ENCODE measurements at regions not wholly inside any gene's neighbourhood (a gene's known extent, or its start where the extent isn't known, plus 50 kb on each side); places are given as distances from the start of the nearest gene placed in this dataset.

DNA sequence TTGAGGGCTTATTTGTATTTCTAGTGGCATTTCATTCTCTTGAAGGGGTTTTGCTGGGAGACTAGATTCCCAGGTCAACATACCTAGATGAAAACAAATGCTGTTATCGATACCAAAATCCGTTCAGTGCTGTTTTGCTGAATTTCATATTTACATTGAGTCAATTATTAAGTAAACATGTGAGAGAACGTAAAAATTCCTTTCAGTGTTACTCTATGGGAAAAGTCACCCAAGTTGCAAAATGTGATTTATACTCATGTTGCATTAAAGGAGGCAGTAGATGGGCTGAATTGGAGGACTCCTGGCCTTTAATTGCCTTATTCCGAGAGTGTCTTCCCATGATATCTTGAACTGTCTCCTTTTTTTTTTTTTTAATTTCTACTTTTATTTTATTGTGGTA, 1011.3 kb upstream of the NR2F2 start:
- no peak for DNase-seq (ENCODE audit: low read depth in 2 of 2)

DNA sequence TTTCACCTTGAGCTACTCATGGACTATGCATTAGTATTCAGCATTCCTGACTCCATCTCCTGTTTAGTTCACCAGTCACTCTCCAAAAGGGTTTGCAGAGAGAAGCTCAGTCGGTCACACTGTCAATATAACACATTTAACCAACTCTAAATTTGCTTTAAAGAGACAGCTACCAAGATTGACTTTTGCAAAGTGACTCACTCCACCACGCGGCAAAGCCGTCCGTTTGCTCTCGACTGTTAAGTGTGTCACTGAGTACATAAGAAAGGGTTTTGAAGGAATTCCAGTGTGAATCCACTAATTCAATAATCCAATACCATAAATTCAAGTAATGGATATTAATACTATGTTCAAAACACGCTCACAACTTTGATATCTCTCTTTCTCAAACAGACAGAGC, 1006.7 kb upstream of the NR2F2 start:
- no peak for DNase-seq (ENCODE audit: low read depth in 2 of 2)

DNA sequence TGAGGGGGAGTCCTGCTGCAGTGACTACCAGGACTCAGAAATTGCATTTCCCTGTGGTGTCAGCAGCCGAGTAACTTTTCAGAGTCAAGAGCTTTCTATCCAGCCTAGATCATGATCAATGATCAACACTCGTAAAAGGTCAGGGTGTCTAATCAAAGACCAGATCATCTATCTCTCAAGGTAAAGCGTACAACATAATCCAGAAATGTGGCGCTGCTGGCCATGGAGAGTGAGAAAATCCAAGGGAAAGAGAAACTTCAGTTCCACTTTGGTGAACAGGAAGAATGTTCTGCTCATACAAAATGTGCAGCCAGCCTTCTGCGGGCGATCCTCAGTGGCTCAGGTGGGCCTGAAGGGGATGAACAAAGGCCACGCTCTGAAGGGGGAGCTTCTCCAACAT, 1005.8 kb upstream of the NR2F2 start:
- no peak for DNase-seq (ENCODE audit: low read depth in 2 of 2)

DNA sequence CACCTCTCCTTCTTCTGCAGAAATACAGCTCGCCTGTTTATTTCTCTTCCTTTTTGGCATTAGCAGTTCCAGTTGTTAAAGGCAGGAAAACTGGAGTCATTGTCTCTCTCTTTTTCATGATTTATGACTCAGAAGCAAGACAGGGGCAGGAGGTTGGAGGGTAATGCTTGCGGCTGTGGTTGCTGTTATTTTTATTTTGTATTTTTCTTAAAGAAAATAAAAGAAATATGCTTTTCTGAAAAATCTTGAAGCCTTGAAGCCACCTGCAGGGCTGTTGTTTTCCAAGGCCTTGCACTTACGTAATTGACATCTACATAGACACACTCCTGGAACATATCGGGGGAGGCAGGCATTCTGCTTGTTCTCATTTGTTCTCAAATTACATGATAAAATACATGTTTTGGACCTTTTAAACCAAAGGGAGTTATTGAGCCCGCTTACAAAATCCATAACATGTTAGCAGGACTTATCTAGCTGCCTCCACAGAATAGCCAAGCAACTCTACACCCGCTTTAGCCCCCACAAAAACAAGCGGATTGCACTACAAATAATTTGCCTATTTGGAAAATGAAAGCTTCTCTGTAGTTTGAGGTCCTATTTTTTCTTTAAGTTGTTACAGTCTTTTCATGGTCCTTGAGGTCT, 1004.6 kb upstream of the NR2F2 start:
- no peak for DNase-seq (ENCODE audit: low read depth in 2 of 2)

DNA sequence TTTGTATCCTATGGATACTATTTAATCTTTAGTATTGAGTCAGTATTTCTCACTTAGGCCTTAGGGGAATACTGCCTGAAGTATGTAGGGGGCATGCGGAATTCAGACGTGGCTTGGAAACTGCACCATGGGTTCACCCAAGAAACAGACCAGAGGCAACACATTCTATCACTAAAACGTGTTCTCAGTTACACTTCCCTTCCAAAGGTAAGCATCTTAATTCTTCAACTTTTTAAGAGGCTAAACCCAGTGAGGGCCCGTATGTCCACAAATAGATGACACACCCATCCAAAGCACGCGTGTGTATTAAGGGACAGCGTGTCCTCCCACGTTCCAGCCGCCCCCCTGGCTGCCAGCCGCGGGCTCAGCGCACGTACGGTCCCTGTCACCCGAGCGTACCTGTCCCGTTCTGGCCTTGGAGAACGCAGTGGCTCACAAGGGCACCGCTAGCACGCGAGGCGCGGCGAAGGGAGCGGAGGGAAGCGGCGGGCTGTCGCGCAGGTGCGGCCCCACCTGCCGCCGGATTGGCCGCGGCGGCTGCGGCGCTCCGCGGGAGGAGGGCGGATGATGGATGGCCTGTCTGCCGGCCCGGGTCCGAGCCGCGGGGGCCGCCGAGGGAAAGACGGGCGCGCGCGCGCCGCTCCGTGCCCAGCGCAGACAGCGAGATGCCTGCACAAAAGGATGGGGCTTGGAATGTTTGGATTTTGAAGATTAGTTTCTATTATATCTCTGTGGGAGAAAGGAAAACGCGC, 1003.9 kb upstream of the NR2F2 start:
- DNase-seq (ENCODE audit: low read depth in 2 of 2) = no peak

DNA sequence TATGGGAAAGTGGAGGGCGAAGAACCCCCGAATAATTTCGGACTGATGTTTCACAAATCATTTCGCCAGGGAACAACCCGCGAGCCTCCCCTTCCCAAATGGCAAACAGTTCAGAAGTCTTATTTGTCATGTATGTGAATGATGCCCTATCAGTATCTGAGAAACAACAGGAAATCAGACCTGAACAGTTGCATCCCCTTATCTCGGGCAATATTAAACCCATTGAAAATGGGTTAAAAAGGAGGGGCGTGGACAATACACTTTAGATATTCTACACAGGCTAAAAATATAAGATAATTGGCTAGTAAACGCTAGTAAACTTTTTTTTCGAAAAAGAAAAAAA, 1003.3 kb upstream of the NR2F2 start:
- DNase-seq (ENCODE audit: low read depth in 2 of 2) = no peak

DNA sequence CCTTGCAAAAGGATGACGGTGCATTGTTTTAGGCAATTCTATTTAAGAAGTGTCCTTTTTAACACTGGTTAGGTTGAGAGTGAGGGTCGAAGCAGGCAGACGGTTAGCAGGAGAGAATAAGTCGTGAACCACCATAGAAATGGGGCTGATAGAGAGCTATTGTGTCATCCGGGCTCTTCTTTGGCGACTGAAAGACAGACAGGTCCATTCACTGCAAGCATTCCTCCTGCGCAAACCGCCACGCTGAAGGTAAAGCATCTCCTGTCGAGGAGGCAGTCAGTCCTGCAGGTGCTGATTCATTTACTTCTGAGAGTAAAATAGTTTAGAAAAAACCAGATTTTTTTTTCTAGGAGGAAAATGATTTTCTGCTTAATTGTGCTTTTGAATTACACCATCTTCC, 1002.8 kb upstream of the NR2F2 start:
- DNase-seq (ENCODE audit: low read depth in 2 of 2) = no peak

DNA sequence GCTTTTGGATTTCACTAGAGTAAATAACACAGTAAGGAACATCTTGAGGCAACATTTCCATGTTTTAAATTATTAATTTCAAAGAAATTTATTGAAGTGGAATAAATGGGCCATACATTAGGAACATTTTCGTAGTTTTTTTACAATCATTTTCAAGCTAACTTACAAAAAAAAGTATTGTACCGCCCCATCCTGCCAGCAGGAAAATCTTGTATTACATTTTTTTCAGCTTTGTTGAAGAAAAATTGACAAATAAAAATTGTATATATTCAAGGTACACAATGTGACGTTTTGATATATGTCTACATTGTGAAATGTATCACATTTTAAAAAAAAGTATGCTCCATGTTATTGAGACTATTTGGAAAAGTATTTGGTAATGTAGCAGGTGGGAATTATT, 1001.9 kb upstream of the NR2F2 start:
- DNase-seq (ENCODE audit: low read depth in 2 of 2) = no peak

- no peak for DNase-seq (ENCODE audit: low read depth in 2 of 2)
These were observed 1001.1 kb upstream of the NR2F2 start for GRCh38 chr15:95329362-95329761.

GRCh38 chr15:95341686-95342085, 988.8 kb upstream of the NR2F2 start:
- DNase-seq (ENCODE audit: low read depth in 2 of 2) = no peak

GRCh38 chr15:95345867-95346266, 984.6 kb upstream of the NR2F2 start:
- DNase-seq (ENCODE audit: low read depth in 2 of 2) = no peak

DNA sequence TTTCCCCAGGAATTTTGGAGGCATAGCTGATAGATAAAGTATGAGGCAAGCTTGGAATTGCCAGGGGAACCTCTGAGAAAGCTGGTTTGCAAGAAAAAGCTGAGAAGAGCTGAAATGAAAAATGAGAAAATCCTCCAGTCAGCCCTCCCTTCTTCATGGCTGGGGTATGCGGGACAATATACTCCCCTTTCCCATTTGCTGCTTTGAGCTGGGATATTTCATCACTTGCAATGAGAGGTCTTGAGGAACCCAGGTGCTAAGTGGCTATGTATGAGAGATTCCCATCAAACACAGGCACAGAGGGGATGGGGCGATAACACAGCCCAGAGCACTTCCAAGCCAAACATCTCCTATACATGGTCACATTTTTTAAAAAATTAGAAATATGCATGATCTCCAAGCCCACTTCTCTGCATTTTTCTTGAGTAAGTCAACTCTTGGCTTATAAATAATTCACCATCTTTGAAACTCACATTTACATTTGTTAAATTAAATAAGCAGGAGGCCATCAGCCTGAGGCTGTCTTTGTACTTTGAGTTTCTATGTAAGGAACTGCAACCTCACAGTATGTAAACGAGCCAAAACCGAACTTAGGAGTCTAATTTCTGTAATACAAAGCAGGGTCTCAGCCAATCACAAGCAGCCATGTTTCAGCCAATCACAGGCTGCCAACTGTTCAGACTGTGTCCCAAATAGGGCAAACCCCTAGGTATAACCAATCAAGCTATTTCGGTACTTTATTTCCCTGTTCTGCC, 983.6 kb upstream of the NR2F2 start:
- DNase-seq (ENCODE audit: low read depth in 2 of 2) = no peak

DNA sequence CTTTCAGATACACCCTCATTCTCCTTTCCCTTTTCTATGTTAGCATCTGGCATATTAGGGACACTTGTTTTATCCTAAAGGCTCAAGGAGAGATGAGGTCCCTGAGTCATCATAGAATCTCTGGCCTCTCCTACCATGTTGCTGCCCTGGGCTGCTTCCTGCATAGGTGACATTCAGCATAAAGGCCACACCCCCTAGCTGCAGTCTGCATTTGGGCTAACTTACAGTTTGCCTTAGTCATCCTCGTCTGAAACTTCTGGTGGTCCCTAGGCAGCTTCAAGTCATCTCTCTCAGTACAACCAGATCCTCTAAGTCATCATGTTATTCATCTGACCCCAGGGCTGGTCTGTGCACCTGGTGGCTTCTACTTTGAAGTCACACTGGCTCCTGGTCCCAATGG, 982.7 kb upstream of the NR2F2 start:
- DNase-seq (ENCODE audit: low read depth in 2 of 2) = no peak

- DNase-seq (ENCODE audit: low read depth in 2 of 2) = no peak
These were observed 979.6 kb upstream of the NR2F2 start for GRCh38 chr15:95350908-95351307.

GRCh38 chr15:95352631-95353187, 977.8 kb upstream of the NR2F2 start:
- DNase-seq (ENCODE audit: low read depth in 2 of 2) = no peak

GRCh38 chr15:95353512-95353911, 977.0 kb upstream of the NR2F2 start:
- no peak for DNase-seq (ENCODE audit: low read depth in 2 of 2)

GRCh38 chr15:95359966-95360365, 970.5 kb upstream of the NR2F2 start:
- no peak for DNase-seq (ENCODE audit: low read depth in 2 of 2)

DNA sequence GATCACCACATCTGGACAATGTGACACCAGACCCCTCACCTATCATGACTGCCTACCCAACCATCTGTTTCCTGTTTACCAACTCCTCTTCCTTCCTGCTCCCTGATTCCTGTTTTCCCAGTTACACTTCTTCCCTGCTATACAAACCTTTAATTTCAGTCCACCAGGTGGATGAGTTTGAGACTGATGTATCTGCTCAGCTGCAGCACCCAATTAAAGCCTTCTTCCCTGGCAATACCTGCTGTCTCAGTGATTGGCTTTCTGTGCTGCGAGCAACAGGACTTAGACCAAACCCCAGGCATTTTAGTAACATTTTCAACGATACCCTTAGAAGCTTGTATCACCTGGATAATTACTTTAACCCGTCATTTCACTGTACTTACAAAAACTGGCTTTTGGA, 968.2 kb upstream of the NR2F2 start:
- no peak for DNase-seq (ENCODE audit: low read depth in 2 of 2)

DNA sequence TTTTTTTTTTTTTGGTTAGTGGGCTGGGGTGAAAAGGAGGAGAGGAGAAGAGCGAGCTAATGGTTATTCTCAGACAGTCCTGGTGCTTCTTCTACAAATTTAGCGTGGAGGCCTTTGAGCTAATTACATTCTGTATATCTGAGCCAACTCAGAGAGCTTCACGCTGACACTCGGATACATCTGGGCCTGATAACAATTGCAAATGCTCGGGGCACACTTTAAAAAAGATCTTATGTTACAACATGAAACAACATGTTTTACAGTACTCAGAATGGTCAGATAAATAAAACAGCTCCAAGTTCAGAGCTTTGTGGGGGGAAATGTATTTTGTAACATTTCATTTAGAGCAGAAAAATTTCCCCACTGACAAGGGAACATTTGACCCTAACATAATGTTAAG, 966.9 kb upstream of the NR2F2 start:
- DNase-seq (ENCODE audit: low read depth in 2 of 2) = no peak

- DNase-seq (ENCODE audit: low read depth in 2 of 2) = no peak
These were observed 964.9 kb upstream of the NR2F2 start for GRCh38 chr15:95365511-95366107.

GRCh38 chr15:95368191-95368590, 962.3 kb upstream of the NR2F2 start:
- DNase-seq (ENCODE audit: low read depth in 2 of 2) = no peak
